Neuron (in vitro differentiated cells): ENCODE measurements at regions not wholly inside any gene's neighbourhood (a gene's known extent, or its start where the extent isn't known, plus 50 kb on each side); places are given as distances from the start of the nearest gene placed in this dataset.
A peak's percentile ranks its signal among the peaks of the same experiment; 100 is the strongest.

Source experiments
- H2AFZ ChIP-seq: one replicate; pipeline ENCODE4 v1.6.1; 2013; ENCODE audit warnings: low read depth, mild to moderate bottlenecking, inconsistent platforms, low read length, moderate library complexity
- H3K27me3 ChIP-seq: one replicate; pipeline ENCODE4 v1.6.1; 2013; ENCODE audit warnings: low read length; ENCODE audit not compliant: insufficient read depth
- H3K36me3 ChIP-seq: one replicate; pipeline ENCODE4 v1.6.1; 2013; ENCODE audit warnings: low read length; ENCODE audit not compliant: insufficient read depth
- H3K4me1 ChIP-seq: one replicate; pipeline ENCODE4 v1.6.1; 2013; ENCODE audit warnings: low read length; ENCODE audit not compliant: insufficient read depth
- H3K4me3 ChIP-seq: 2 replicates; pipeline ENCODE4 v1.5.1; 2013; ENCODE audit warnings: mild to moderate bottlenecking, low read length, moderate library complexity
- H3K9me3 ChIP-seq: one replicate; pipeline ENCODE4 v1.6.1; 2013; ENCODE audit warnings: low read length

- H3K36me3 ChIP-seq: no peaks in the 10 kb centered on the region
- H3K9me3 ChIP-seq: no peaks in the 10 kb centered on the region
- no peaks in the 10 kb centered on the region for H3K4me1 ChIP-seq
- H2AFZ ChIP-seq: no peak overlapping the region
- no peak overlapping the region for H3K4me3 ChIP-seq
- H3K27me3 ChIP-seq: no peaks in the 10 kb centered on the region
Measured at GRCh38 chr12:62158461-62159360, 101.5 kb upstream of the USP15 start.

GRCh38 chr12:62162214-62162613, 98.0 kb upstream of the USP15 start:
- H3K4me1 ChIP-seq: no peaks in the 10 kb centered on the region
- H3K27me3 ChIP-seq: no peaks in the 10 kb centered on the region
- H3K9me3 ChIP-seq: no peaks in the 10 kb centered on the region
- H3K36me3 ChIP-seq: no peaks in the 10 kb centered on the region
- no peak overlapping the region for H3K4me3 ChIP-seq
- H2AFZ ChIP-seq: no peak overlapping the region

GRCh38 chr12:62163368-62163767, 96.8 kb upstream of the USP15 start:
- Histone ChIP-seq H3K27me3 (no peaks in the 10 kb centered on the region), H2AFZ (no peak overlapping the region), H3K4me3 (no peak overlapping the region), H3K4me1 (no peaks in the 10 kb centered on the region), H3K36me3 (no peaks in the 10 kb centered on the region), H3K9me3 (no peaks in the 10 kb centered on the region)

GRCh38 chr12:62164036-62164435, 96.2 kb upstream of the USP15 start:
- no peaks in the 10 kb centered on the region for H3K4me1 ChIP-seq
- no peak overlapping the region for H2AFZ ChIP-seq
- no peaks in the 10 kb centered on the region for H3K36me3 ChIP-seq
- no peaks in the 10 kb centered on the region for H3K27me3 ChIP-seq
- H3K9me3 ChIP-seq: no peaks in the 10 kb centered on the region
- H3K4me3 ChIP-seq: no peak overlapping the region

GRCh38 chr12:62166525-62166924, 93.7 kb upstream of the USP15 start:
- Histone ChIP-seq H3K27me3 (no peaks in the 10 kb centered on the region), H2AFZ (no peak overlapping the region), H3K4me1 (no peaks in the 10 kb centered on the region), H3K4me3 (no peak overlapping the region), H3K36me3 (no peaks in the 10 kb centered on the region), H3K9me3 (no peaks in the 10 kb centered on the region)

GRCh38 chr12:62168411-62168810, 91.8 kb upstream of the USP15 start:
- Histone ChIP-seq H2AFZ (no peak overlapping the region), H3K4me1 (no peaks in the 10 kb centered on the region), H3K9me3 (no peaks in the 10 kb centered on the region), H3K4me3 (no peak overlapping the region), H3K36me3 (no peaks in the 10 kb centered on the region), H3K27me3 (peaks cover 2% of the 10 kb centered on the region)

GRCh38 chr12:62170241-62170640, 90.0 kb upstream of the USP15 start:
- H3K9me3 ChIP-seq: no peaks in the 10 kb centered on the region
- no peak overlapping the region for H2AFZ ChIP-seq
- H3K4me1 ChIP-seq: no peaks in the 10 kb centered on the region
- no peak overlapping the region for H3K4me3 ChIP-seq
- H3K27me3 ChIP-seq: peaks cover 2% of the 10 kb centered on the region
- H3K36me3 ChIP-seq: no peaks in the 10 kb centered on the region

- Histone ChIP-seq H3K4me1 (peaks cover 23% of the 10 kb centered on the region), H3K27me3 (peaks cover 34% of the 10 kb centered on the region), H2AFZ (peak overlapping the region; percentile 70), H3K36me3 (no peaks in the 10 kb centered on the region), H3K9me3 (no peaks in the 10 kb centered on the region), H3K4me3 (peak overlapping the region; percentile 38)
Measured at GRCh38 chr12:62190689-62191490, 69.3 kb upstream of the USP15 start.

- Histone ChIP-seq H3K4me3 (peak overlapping the region; percentile 38), H3K27me3 (peaks cover 34% of the 10 kb centered on the region), H3K4me1 (peaks cover 23% of the 10 kb centered on the region), H3K9me3 (no peaks in the 10 kb centered on the region), H3K36me3 (no peaks in the 10 kb centered on the region), H2AFZ (peak overlapping the region; percentile 70)
Measured at GRCh38 chr12:62191491-62192179, 68.6 kb upstream of the USP15 start.

- Histone ChIP-seq H3K27me3 (peaks cover 34% of the 10 kb centered on the region), H2AFZ (peak overlapping the region; percentile 70)
Measured at GRCh38 chr12:62192180-62192902, 67.9 kb upstream of the USP15 start.

GRCh38 chr12:62192903-62193250, 67.3 kb upstream of the USP15 start:
- H3K36me3 ChIP-seq: no peaks in the 10 kb centered on the region
- peak overlapping the region; percentile 70 for H2AFZ ChIP-seq
- H3K4me3 ChIP-seq: peak overlapping the region; percentile 38
- H3K9me3 ChIP-seq: peaks cover 2% of the 10 kb centered on the region
- H3K4me1 ChIP-seq: peaks cover 23% of the 10 kb centered on the region
- peaks cover 31% of the 10 kb centered on the region for H3K27me3 ChIP-seq

More at GRCh38 chr12:62192180-62192902, 67.9 kb upstream of the USP15 start:
- Histone ChIP-seq H3K9me3 (peaks cover 2% of the 10 kb centered on the region), H3K36me3 (no peaks in the 10 kb centered on the region), H3K4me3 (peak overlapping the region; percentile 38), H3K4me1 (peaks cover 23% of the 10 kb centered on the region)

GRCh38 chr12:62194031-62194430, 66.2 kb upstream of the USP15 start:
- peaks cover 2% of the 10 kb centered on the region for H3K9me3 ChIP-seq
- H3K4me3 ChIP-seq: no peak overlapping the region
- H3K36me3 ChIP-seq: no peaks in the 10 kb centered on the region
- H2AFZ ChIP-seq: no peak overlapping the region
- H3K27me3 ChIP-seq: peaks cover 31% of the 10 kb centered on the region
- H3K4me1 ChIP-seq: peaks cover 23% of the 10 kb centered on the region
